Stimulated activated naive CD4-positive, alpha-beta T cell treated with Interleukin-2 at 50 U/mL for 16 hours (primary cell): ENCODE measurements at regions not wholly inside any gene's neighbourhood (a gene's known extent, or its start where the extent isn't known, plus 50 kb on each side); places are given as distances from the start of the nearest gene placed in this dataset.

Experiments
- DNase-seq: peaks from one replicate; lab custom pipeline; 2025; lab: John Stamatoyannopoulos, UW

GRCh38 chr15:94008104-94009074, 223.0 kb upstream of the MCTP2 start:
- no peak for DNase-seq

- no peak for DNase-seq
Measured at GRCh38 chr15:94004697-94005096, 226.7 kb upstream of the MCTP2 start.

GRCh38 chr15:94002041-94002440, 229.3 kb upstream of the MCTP2 start:
- DNase-seq, result no peak

- DNase-seq, result no peak
Measured at GRCh38 chr15:94001255-94001801, 230.0 kb upstream of the MCTP2 start.

- no peak for DNase-seq
Measured at GRCh38 chr15:94000606-94001005, 230.8 kb upstream of the MCTP2 start.

GRCh38 chr15:93997071-93997658, 234.2 kb upstream of the MCTP2 start:
- no peak for DNase-seq

- DNase-seq, result no peak
Measured at GRCh38 chr15:93989440-93989998, 241.8 kb upstream of the MCTP2 start.

GRCh38 chr15:93987068-93987467, 244.3 kb upstream of the MCTP2 start:
- DNase-seq, result peak; percentile 14

- no peak for DNase-seq
Measured at GRCh38 chr15:93986400-93986984, 244.9 kb upstream of the MCTP2 start.

- no peak for DNase-seq
Measured at GRCh38 chr15:93985925-93986324, 245.4 kb upstream of the MCTP2 start.

- no peak for DNase-seq
Measured at GRCh38 chr15:93985176-93985575, 246.2 kb upstream of the MCTP2 start.

GRCh38 chr15:93983526-93983925, 247.8 kb upstream of the MCTP2 start:
- DNase-seq, result no peak

GRCh38 chr15:93982226-93982727, 249.1 kb upstream of the MCTP2 start:
- no peak for DNase-seq

GRCh38 chr15:93981706-93982105, 249.7 kb upstream of the MCTP2 start:
- no peak for DNase-seq

- DNase-seq, result no peak
Measured at GRCh38 chr15:93980261-93980911, 251.0 kb upstream of the MCTP2 start.

GRCh38 chr15:93974804-93975481, 256.4 kb upstream of the MCTP2 start:
- DNase-seq, result no peak

GRCh38 chr15:93973287-93973686, 258.1 kb upstream of the MCTP2 start:
- DNase-seq, result no peak

GRCh38 chr15:93968773-93969172, 262.6 kb upstream of the MCTP2 start:
- no peak for DNase-seq

- DNase-seq, result no peak
Measured at GRCh38 chr15:93965304-93965908, 266.0 kb upstream of the MCTP2 start.

GRCh38 chr15:93954985-93955571, 276.3 kb upstream of the MCTP2 start:
- no peak for DNase-seq
